HepG2 (cell line): ENCODE measurements at regions not wholly inside any gene's neighbourhood (a gene's known extent, or its start where the extent isn't known, plus 50 kb on each side); places are given as distances from the start of the nearest gene placed in this dataset.

Source experiments
- ELF1 ChIP-seq: sonication (generic); formaldehyde crosslinking; IDR thresholded peaks from 2 replicates; pipeline ENCODE4 v1.4.0; 2020; ENCODE audit warnings: missing genetic modification reagents
- GTF2F1 ChIP-seq: fragments of 150-350 bp; IDR thresholded peaks from 2 replicates; pipeline ENCODE4 v1.6.1; 2014; ENCODE audit warnings: low read length
- MAFF ChIP-seq: IDR thresholded peaks from 2 replicates; pipeline ENCODE4 v1.6.1; 2011; ENCODE audit warnings: low read depth, low read length, improper control_type of control experiment
- MAFK ChIP-seq, 2 experiments: IDR thresholded peaks in 1 of 2; conservative IDR thresholded peaks in 1 of 2; 2 replicates each; pipeline ENCODE4 v1.6.1; 2011; ENCODE audit warnings: improper control_type of control experiment in 2 of 2, low read length in 2 of 2
- NFE2L2 ChIP-seq: fragments of 150-350 bp; IDR thresholded peaks from 2 replicates; pipeline ENCODE4 v1.6.1; 2014; ENCODE audit warnings: low read length
- NR2C2 ChIP-seq: sonication (generic); formaldehyde crosslinking; IDR thresholded peaks from 2 replicates; pipeline ENCODE4 v1.4.0; 2020; ENCODE audit warnings: missing genetic modification reagents, mild to moderate bottlenecking, moderate library complexity, borderline replicate concordance
- NR2F2 ChIP-seq: IDR thresholded peaks from 2 replicates; pipeline ENCODE4 v1.6.1; 2012; ENCODE audit warnings: low read depth, inconsistent platforms, borderline replicate concordance
- RBM39 ChIP-seq: fragments of 200-400 bp; formaldehyde crosslinking; IDR thresholded peaks from one replicate; pipeline ENCODE4 v1.6.1; 2018; ENCODE audit warnings: antibody characterized with exemption, mild to moderate bottlenecking, low read depth, low read length; ENCODE audit not compliant: poor library complexity, severe bottlenecking
- RXRA ChIP-seq: sonication (generic); formaldehyde crosslinking; IDR thresholded peaks from 2 replicates; pipeline ENCODE4 v1.5.1; 2020; ENCODE audit warnings: missing genetic modification reagents
- SUZ12 ChIP-seq: fragments of 150-350 bp; IDR thresholded peaks from 2 replicates; pipeline ENCODE4 v1.6.1; 2014; ENCODE audit warnings: low read depth, low read length
- ZBTB20 ChIP-seq: sonication (generic); formaldehyde crosslinking; IDR thresholded peaks from 2 replicates; pipeline ENCODE4 v1.8.1; 2023; ENCODE audit warnings: missing genetic modification reagents, low read depth, mild to moderate bottlenecking, borderline replicate concordance
- ZFP91 ChIP-seq: sonication (generic); formaldehyde crosslinking; IDR thresholded peaks from 2 replicates; pipeline ENCODE4 v1.9.0; 2022; ENCODE audit warnings: missing genetic modification reagents, mild to moderate bottlenecking, borderline replicate concordance
- ZKSCAN5 ChIP-seq: sonication (generic); formaldehyde crosslinking; IDR thresholded peaks from 2 replicates; pipeline ENCODE4 v1.5.1; 2020; ENCODE audit warnings: mild to moderate bottlenecking, missing genetic modification reagents
- ZNF280D ChIP-seq: sonication (generic); formaldehyde crosslinking; IDR thresholded peaks from 2 replicates; pipeline ENCODE4 v1.5.1; 2020; ENCODE audit warnings: mild to moderate bottlenecking, missing genetic modification reagents
- ZNF30 ChIP-seq: sonication (generic); formaldehyde crosslinking; IDR thresholded peaks from 2 replicates; pipeline ENCODE4 v1.5.0; 2020; ENCODE audit warnings: mild to moderate bottlenecking, missing genetic modification reagents

GRCh38 chr2:7368211-7368610 lies 451.0 kb downstream of the RNF144A start (continued):
- TF ChIP-seq SUZ12 (no peak), ZFP91 (CRISPR knock-in tag) (no peak), GTF2F1 (no peak), ZKSCAN5 (CRISPR knock-in tag) (no peak), NR2F2 (no peak), NFE2L2 (no peak), NR2C2 (CRISPR knock-in tag) (no peak), RBM39 (no peak), ZNF280D (CRISPR knock-in tag) (0 out of 2 replicates have a peak, but pooled peaks have one; percentile 50), ZNF30 (CRISPR knock-in tag) (no peak), MAFF (peak; percentile 47; the same call in 1 of the 2 replicates), ZBTB20 (no peak), RXRA (CRISPR knock-in tag) (no peak), ELF1 (no peak), MAFK (conservative IDR thresholded peaks at IDR 0.05 in 1 of 2, IDR thresholded peaks at IDR 0.05 in 1 of 2; ENCODE audit: low read length in 2 of 2) (peak; percentile 58 to 73; a peak in 3 of 4 replicates)
